Thoracic aorta (tissue), 2 donors: ENCODE measurements at regions not wholly inside any gene's neighbourhood (a gene's known extent, or its start where the extent isn't known, plus 50 kb on each side); places are given as distances from the start of the nearest gene placed in this dataset.

ENCODE experiments used
- ATAC-seq: fragments of 150-250 bp; one replicate; pipeline ENCODE4 v1.8.0; 2017; ENCODE audit warnings: low read depth; ENCODE audit not compliant: insufficient number of reproducible peaks, low FRiP score
- DNase-seq: peaks from one replicate; pipeline ENCODE4 v3.0.0-alpha.2; 2020; ENCODE audit warnings: low spot score
- H3K27ac ChIP-seq, 2 donors: fragments of 200-600 bp; sonication (generic); 1 replicate in 1 of 2; 2 replicates in 1 of 2; pipeline ENCODE4 v1.5.1; 2016; ENCODE audit warnings: mild to moderate bottlenecking in 2 of 2, moderate library complexity in 2 of 2
- H3K27me3 ChIP-seq: fragments of 200-600 bp; sonication (generic); replicated peaks from 2 replicates; pipeline ENCODE4 v1.6.0; 2016; ENCODE audit warnings: mild to moderate bottlenecking; ENCODE audit not compliant: insufficient read depth
- H3K36me3 ChIP-seq: fragments of 200-600 bp; sonication (generic); one replicate; pipeline ENCODE4 v1.5.1; 2016
- H3K4me1 ChIP-seq, 2 donors: fragments of 200-600 bp; sonication (generic); 1 replicate in 1 of 2; 2 replicates in 1 of 2; pipeline versions ENCODE4 v1.5.1 to v1.6.0; 2016; ENCODE audit warnings: low read depth in 2 of 2, mild to moderate bottlenecking in 1 of 2; ENCODE audit not compliant: control insufficient read depth in 1 of 2
- H3K4me3 ChIP-seq: fragments of 200-600 bp; sonication (generic); 2 replicates; pipeline ENCODE4 v1.5.1; 2016; ENCODE audit warnings: mild to moderate bottlenecking
- H3K9me3 ChIP-seq: fragments of 200-600 bp; sonication (generic); 2 replicates; pipeline ENCODE4 v1.5.1; 2016
- CTCF ChIP-seq: fragments of 200-600 bp; sonication (generic); IDR thresholded peaks from one replicate; pipeline ENCODE4 v1.5.1; 2019; ENCODE audit warnings: antibody characterized with exemption

DNA sequence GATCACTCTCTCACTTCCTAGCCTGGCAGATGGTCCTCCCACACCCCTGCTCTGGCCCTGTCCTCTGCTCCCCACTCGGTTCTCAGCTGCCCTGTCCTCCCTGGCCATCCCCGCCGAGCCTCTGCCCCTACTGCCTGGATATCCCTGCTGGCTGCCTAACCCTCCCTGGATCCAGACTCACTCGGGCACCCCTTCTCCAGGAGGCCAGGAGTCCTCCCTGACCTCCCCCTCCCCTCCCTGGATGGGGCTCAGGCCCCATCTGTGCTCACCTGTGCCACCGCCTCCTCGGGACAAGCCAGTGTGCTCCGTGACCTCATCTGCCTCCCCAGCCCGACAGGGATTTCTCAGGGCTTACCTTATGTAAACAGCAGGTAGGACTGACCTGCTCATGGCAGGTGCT is 406.1 kb downstream of the TCERG1L start:
- Histone ChIP-seq H3K4me1 (no peaks in the 10 kb centered on the region), H3K4me3 (no peak overlapping the region), H3K27me3 (no peaks in the 10 kb centered on the region), H3K27ac (no peak overlapping the region), H3K9me3 (no peaks in the 10 kb centered on the region), H3K36me3 (no peaks in the 10 kb centered on the region)
- TF ChIP-seq CTCF, result no peak
- DNase-seq, result no peak
- ATAC-seq, result no peak

- ATAC-seq (no peak), DNase-seq (no peak)
- H3K4me1 ChIP-seq, result no peaks in the 10 kb centered on the region
- H3K27me3 ChIP-seq, result no peaks in the 10 kb centered on the region
- no peaks in the 10 kb centered on the region for H3K9me3 ChIP-seq
- H3K36me3 ChIP-seq, result no peaks in the 10 kb centered on the region
- no peak overlapping the region for H3K4me3 ChIP-seq
- no peak for TF ChIP-seq CTCF
- no peak overlapping the region for H3K27ac ChIP-seq
Measured at GRCh38 chr10:130905921-130906320, 405.6 kb downstream of the TCERG1L start.

GRCh38 chr10:130910848-130911247 is 400.7 kb downstream of the TCERG1L start:
- DNase-seq (no peak), ATAC-seq (no peak)
- H3K9me3 ChIP-seq, result no peaks in the 10 kb centered on the region
- H3K4me1 ChIP-seq, result no peaks in the 10 kb centered on the region
- no peak overlapping the region for H3K4me3 ChIP-seq
- no peaks in the 10 kb centered on the region for H3K27me3 ChIP-seq
- H3K27ac ChIP-seq, result no peak overlapping the region
- no peak for TF ChIP-seq CTCF
- no peaks in the 10 kb centered on the region for H3K36me3 ChIP-seq

GRCh38 chr10:130913844-130914243 is 397.7 kb downstream of the TCERG1L start:
- Histone ChIP-seq H3K4me3 (no peak overlapping the region), H3K36me3 (no peaks in the 10 kb centered on the region), H3K27me3 (no peaks in the 10 kb centered on the region), H3K4me1 (no peaks in the 10 kb centered on the region), H3K9me3 (no peaks in the 10 kb centered on the region), H3K27ac (no peak overlapping the region)
- no peak for TF ChIP-seq CTCF
- DNase-seq, result no peak
- ATAC-seq, result no peak

GRCh38 chr10:130914367-130914766 is 397.2 kb downstream of the TCERG1L start:
- H3K27me3 ChIP-seq, result no peaks in the 10 kb centered on the region
- H3K9me3 ChIP-seq, result no peaks in the 10 kb centered on the region
- no peak overlapping the region for H3K27ac ChIP-seq
- TF ChIP-seq CTCF, result no peak
- no peaks in the 10 kb centered on the region for H3K36me3 ChIP-seq
- no peak for ATAC-seq
- no peak overlapping the region for H3K4me3 ChIP-seq
- no peak for DNase-seq
- no peaks in the 10 kb centered on the region for H3K4me1 ChIP-seq
